Fibroblast of lung (primary cell): ENCODE measurements at regions not wholly inside any gene's neighbourhood (a gene's known extent, or its start where the extent isn't known, plus 50 kb on each side); places are given as distances from the start of the nearest gene placed in this dataset.

Experiments used
- DNase-seq, 2 donors: peaks; one replicate each; pipeline versions ENCODE4 v3.0.0 to v3.0.0-alpha.2; 2010; ENCODE audit warnings: low read depth in 2 of 2
- H2AFZ ChIP-seq: 2 replicates; pipeline ENCODE4 v1.5.1; 2012; ENCODE audit warnings: low read length, control low read depth, inconsistent platforms
- H3K27ac ChIP-seq: 2 replicates; pipeline ENCODE4 v1.5.1; 2011; ENCODE audit warnings: low read length, control low read depth; ENCODE audit not compliant: insufficient read depth
- H3K27me3 ChIP-seq: 2 replicates; pipeline ENCODE4 v1.5.1; 2011; ENCODE audit warnings: mild to moderate bottlenecking, low read length; ENCODE audit not compliant: control insufficient read depth, insufficient read depth
- H3K36me3 ChIP-seq: 2 replicates; pipeline ENCODE4 v1.5.1; 2011; ENCODE audit warnings: low read length; ENCODE audit not compliant: control insufficient read depth, insufficient read depth
- H3K4me1 ChIP-seq: 2 replicates; pipeline ENCODE4 v1.5.1; 2011; ENCODE audit warnings: low read length; ENCODE audit not compliant: control insufficient read depth, insufficient read depth; ENCODE audit errors: extremely low read depth
- H3K4me2 ChIP-seq: 2 replicates; pipeline ENCODE4 v1.5.1; 2011; ENCODE audit warnings: low read length, control low read depth; ENCODE audit not compliant: insufficient read depth; ENCODE audit errors: extremely low read depth
- H3K4me3 ChIP-seq, 4 experiments: fragments of 200-600 bp in 1 of 4; sonication (generic) in 1 of 4; replicated peaks in 1 of 4; 2 replicates each; pipeline ENCODE4 v1.5.1; 2011 to 2016; ENCODE audit warnings: low read length in 4 of 4, low read depth in 3 of 4, mild to moderate bottlenecking in 3 of 4, control low read depth in 2 of 4, inconsistent platforms in 1 of 4, mixed read lengths in 1 of 4; ENCODE audit not compliant: insufficient read depth in 1 of 4; ENCODE audit errors: control extremely low read depth in 1 of 4
- H3K79me2 ChIP-seq: 2 replicates; pipeline ENCODE4 v1.5.1; 2012; ENCODE audit warnings: mild to moderate bottlenecking, low read length, inconsistent platforms; ENCODE audit not compliant: control insufficient read depth, insufficient read depth
- H3K9ac ChIP-seq: 2 replicates; pipeline ENCODE4 v1.5.1; 2011; ENCODE audit warnings: mild to moderate bottlenecking, low read length, control low read depth; ENCODE audit not compliant: insufficient read depth
- H3K9me3 ChIP-seq: 2 replicates; pipeline ENCODE4 v1.5.1; 2012; ENCODE audit warnings: low read depth, low read length; ENCODE audit not compliant: control insufficient read depth, insufficient read depth
- H4K20me1 ChIP-seq: 2 replicates; pipeline ENCODE4 v1.5.1; 2011; ENCODE audit warnings: low read length; ENCODE audit not compliant: control insufficient read depth, insufficient read depth; ENCODE audit errors: extremely low read depth
- CTCF ChIP-seq, 2 donors: IDR thresholded peaks in 1 of 2; conservative IDR thresholded peaks in 1 of 2; 1 replicate in 1 of 2; 2 replicates in 1 of 2; pipeline ENCODE4 v1.5.1; 2011 to 2012; ENCODE audit warnings: low read length in 2 of 2, control low read depth in 1 of 2, inconsistent platforms in 1 of 2, low read depth in 1 of 2, mild to moderate bottlenecking in 1 of 2
- EZH2 ChIP-seq: IDR thresholded peaks from 2 replicates; pipeline ENCODE4 v1.5.1; 2012; ENCODE audit warnings: low read length, control low read depth, mild to moderate bottlenecking; ENCODE audit errors: missing control alignments

- H3K9ac ChIP-seq: no peak overlapping the region
- no peak for DNase-seq
Measured at GRCh38 chr1:186738926-186739325, 58.7 kb upstream of the PTGS2 start.

GRCh38 chr1:186736971-186737685 lies 56.9 kb upstream of the PTGS2 start:
- H3K4me2 ChIP-seq: no peak overlapping the region
- no peak for DNase-seq
- H3K9ac ChIP-seq: no peak overlapping the region
- no peak overlapping the region for H2AFZ ChIP-seq
- no peak for TF ChIP-seq EZH2
- H3K36me3 ChIP-seq: no peaks in the 10 kb centered on the region
- no peaks in the 10 kb centered on the region for H3K9me3 ChIP-seq
- no peaks in the 10 kb centered on the region for H3K27me3 ChIP-seq
- no peaks in the 10 kb centered on the region for H3K4me1 ChIP-seq
- no peaks in the 10 kb centered on the region for H3K79me2 ChIP-seq
- no peak overlapping the region for H3K27ac ChIP-seq
- no peaks in the 10 kb centered on the region for H4K20me1 ChIP-seq
- no peak overlapping the region for H3K4me3 ChIP-seq

More at GRCh38 chr1:186738926-186739325, 58.7 kb upstream of the PTGS2 start:
- Histone ChIP-seq H2AFZ (no peak overlapping the region), H3K79me2 (no peaks in the 10 kb centered on the region), H3K4me1 (no peaks in the 10 kb centered on the region), H3K4me3 (no peak overlapping the region), H3K9me3 (no peaks in the 10 kb centered on the region), H3K27ac (no peak overlapping the region), H4K20me1 (no peaks in the 10 kb centered on the region), H3K27me3 (no peaks in the 10 kb centered on the region), H3K36me3 (no peaks in the 10 kb centered on the region), H3K4me2 (no peak overlapping the region)
- TF ChIP-seq CTCF (conservative IDR thresholded peaks at IDR 0.05 in 1 of 2, IDR thresholded peaks at IDR 0.05 in 1 of 2; ENCODE audit: low read depth in 1 of 2, low read length in 2 of 2) (no peak), EZH2 (no peak)

GRCh38 chr1:186735463-186735862 lies 55.2 kb upstream of the PTGS2 start:
- H3K4me3 ChIP-seq: no peak overlapping the region

More at GRCh38 chr1:186735463-186735862, 55.2 kb upstream of the PTGS2 start:
- no peaks in the 10 kb centered on the region for H3K27me3 ChIP-seq
- H3K79me2 ChIP-seq: no peaks in the 10 kb centered on the region
- H3K4me1 ChIP-seq: no peaks in the 10 kb centered on the region
- H3K9ac ChIP-seq: no peak overlapping the region
- H3K4me2 ChIP-seq: no peak overlapping the region
- no peak for TF ChIP-seq CTCF (conservative IDR thresholded peaks at IDR 0.05 in 1 of 2, IDR thresholded peaks at IDR 0.05 in 1 of 2; ENCODE audit: low read depth in 1 of 2, low read length in 2 of 2)
- TF ChIP-seq EZH2: no peak
- H3K36me3 ChIP-seq: no peaks in the 10 kb centered on the region
- H3K27ac ChIP-seq: no peak overlapping the region
- H3K9me3 ChIP-seq: no peaks in the 10 kb centered on the region
- DNase-seq: no peak
- H2AFZ ChIP-seq: no peak overlapping the region
- no peaks in the 10 kb centered on the region for H4K20me1 ChIP-seq
